GM19467 (cell line): ENCODE measurements at regions not wholly inside any gene's neighbourhood (a gene's known extent, or its start where the extent isn't known, plus 50 kb on each side); places are given as distances from the start of the nearest gene placed in this dataset.
"Not testable (repeated sequence)": the region's sequence is repeated elsewhere in the genome, so short reads cannot be mapped to it uniquely, and the experiment has no call there.

ENCODE experiments used
- ATAC-seq: cut with Tn5 transposase; IDR thresholded peaks from one replicate; pipeline ENCODE4 v1.9.1; 2021; ENCODE audit warnings: mild to moderate bottlenecking, moderate library complexity; ENCODE audit not compliant: unreplicated experiment

- ATAC-seq = no peak
These were observed 379.7 kb upstream of the FAT1 start for GRCh38 chr4:187103351-187103750.

- ATAC-seq = no peak
These were observed 385.2 kb upstream of the FAT1 start for GRCh38 chr4:187108845-187109244.

GRCh38 chr4:187109636-187110035 lies 386.0 kb upstream of the FAT1 start:
- ATAC-seq = no peak

GRCh38 chr4:187118166-187118565 lies 394.5 kb upstream of the FAT1 start:
- no peak for ATAC-seq

- ATAC-seq = no peak
These were observed 395.0 kb upstream of the FAT1 start for GRCh38 chr4:187118602-187119120.

GRCh38 chr4:187124331-187124730 lies 400.7 kb upstream of the FAT1 start:
- no peak for ATAC-seq

GRCh38 chr4:187125062-187125461 lies 401.4 kb upstream of the FAT1 start:
- no peak for ATAC-seq

- no peak for ATAC-seq
These were observed 403.8 kb upstream of the FAT1 start for GRCh38 chr4:187127456-187127855.

GRCh38 chr4:187128222-187128621 lies 404.6 kb upstream of the FAT1 start:
- ATAC-seq = no peak

GRCh38 chr4:187128976-187129375 lies 405.3 kb upstream of the FAT1 start:
- ATAC-seq = no peak

- ATAC-seq = not testable (repeated sequence)
These were observed 408.2 kb upstream of the FAT1 start for GRCh38 chr4:187131826-187132225.

GRCh38 chr4:187135878-187136277 lies 412.2 kb upstream of the FAT1 start:
- no peak for ATAC-seq

- no peak for ATAC-seq
These were observed 415.5 kb upstream of the FAT1 start for GRCh38 chr4:187139141-187139540.

- no peak for ATAC-seq
These were observed 417.4 kb upstream of the FAT1 start for GRCh38 chr4:187141101-187141500.

GRCh38 chr4:187149229-187149945 lies 425.7 kb upstream of the FAT1 start:
- ATAC-seq = no peak

- no peak for ATAC-seq
These were observed 433.8 kb upstream of the FAT1 start for GRCh38 chr4:187157380-187157958.

GRCh38 chr4:187158003-187158402 lies 434.3 kb upstream of the FAT1 start:
- no peak for ATAC-seq

- ATAC-seq = no peak
These were observed 436.8 kb upstream of the FAT1 start for GRCh38 chr4:187160486-187160885.

GRCh38 chr4:187166886-187167512 lies 443.3 kb upstream of the FAT1 start:
- no peak for ATAC-seq

GRCh38 chr4:187171706-187172339 lies 448.2 kb upstream of the FAT1 start:
- no peak for ATAC-seq

GRCh38 chr4:187172340-187172761 lies 448.7 kb upstream of the FAT1 start:
- no peak for ATAC-seq

GRCh38 chr4:187174749-187175148 lies 451.1 kb upstream of the FAT1 start:
- ATAC-seq = no peak
